Erythroblast (primary cell): ENCODE measurements at regions not wholly inside any gene's neighbourhood (a gene's known extent, or its start where the extent isn't known, plus 50 kb on each side); places are given as distances from the start of the nearest gene placed in this dataset.
"Not testable (repeated sequence)": the region's sequence is repeated elsewhere in the genome, so short reads cannot be mapped to it uniquely, and the experiment has no call there.

Experiments used
- DNase-seq, 2 experiments: peaks; one replicate each; lab custom pipeline; 2025; lab: John Stamatoyannopoulos, UW
- GATA1 ChIP-seq: IDR thresholded peaks from 2 replicates; pipeline ENCODE4 v1.6.1; 2011; ENCODE audit warnings: low read depth, mild to moderate bottlenecking, control low read depth, low read length, moderate library complexity
- POLR2A ChIP-seq: IDR thresholded peaks from 2 replicates; pipeline ENCODE4 v1.6.1; 2011; ENCODE audit warnings: mild to moderate bottlenecking, low read length

- DNase-seq: no peak
- TF ChIP-seq GATA1: no peak
- no peak for TF ChIP-seq POLR2A
Observed at GRCh38 chr4:128633067-128633466, 176.4 kb upstream of the JADE1 start.

GRCh38 chr4:128630871-128631270 lies 178.6 kb upstream of the JADE1 start:
- DNase-seq: no peak
- TF ChIP-seq POLR2A (no peak), GATA1 (no peak)

DNA sequence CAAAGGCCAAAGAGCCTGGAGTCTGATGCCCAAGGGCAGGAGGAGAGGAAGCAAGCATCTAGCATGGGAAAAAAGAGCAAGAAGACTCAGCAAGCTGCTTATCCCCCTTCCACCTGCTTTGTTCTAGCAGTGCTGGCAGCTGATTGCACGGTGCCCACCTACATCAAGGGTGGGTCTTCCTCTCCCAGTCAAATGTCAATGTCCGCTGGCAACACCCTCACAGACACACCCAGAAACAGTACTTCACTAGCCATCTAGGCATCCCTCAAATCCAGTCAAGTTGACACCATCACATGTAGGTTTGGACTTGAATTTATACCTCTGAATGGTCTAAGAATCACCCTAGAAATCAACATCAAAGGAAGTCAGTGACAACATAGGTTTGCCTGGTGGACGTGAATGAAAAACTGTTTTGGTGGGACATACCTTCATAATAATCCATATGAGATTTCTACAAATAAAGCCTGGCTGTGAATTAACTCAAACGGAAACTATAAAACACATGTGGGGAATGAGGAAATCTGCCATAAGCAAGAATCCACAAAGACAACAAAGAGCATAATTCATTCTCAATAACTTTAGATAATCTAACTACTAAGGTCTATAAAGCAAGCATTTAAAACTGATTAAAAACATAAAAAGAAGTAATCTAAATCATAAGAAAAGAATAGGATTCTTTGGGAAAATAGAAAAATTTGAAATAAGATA lies 185.8 kb upstream of the JADE1 start:
- DNase-seq: no peak
- no peak for TF ChIP-seq POLR2A
- TF ChIP-seq GATA1: no peak

GRCh38 chr4:128620279-128620965 lies 189.1 kb upstream of the JADE1 start:
- DNase-seq: not testable (repeated sequence)

GRCh38 chr4:128615197-128615596 lies 194.3 kb upstream of the JADE1 start:
- DNase-seq: no peak
- TF ChIP-seq GATA1 (no peak), POLR2A (no peak)

DNA sequence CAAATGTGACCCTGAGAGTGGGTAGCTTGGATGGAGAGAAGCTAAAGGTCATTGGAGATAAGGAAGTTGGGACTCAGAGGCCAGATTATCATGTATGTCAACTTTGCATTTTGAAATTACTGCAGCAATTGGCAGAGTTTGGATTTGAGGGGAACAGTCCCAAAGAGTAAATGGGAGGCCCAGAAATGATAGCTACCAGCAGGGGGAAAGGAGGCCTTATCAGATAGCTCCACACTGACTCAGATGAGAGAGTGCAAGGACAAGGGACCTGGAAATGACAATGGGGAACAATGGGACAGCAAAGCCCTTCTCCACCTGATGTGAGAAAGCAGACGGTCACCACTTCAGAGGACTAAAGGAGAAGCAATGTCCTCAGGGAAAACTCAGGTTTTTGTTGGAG lies 201.5 kb upstream of the JADE1 start:
- no peak for TF ChIP-seq GATA1

DNA sequence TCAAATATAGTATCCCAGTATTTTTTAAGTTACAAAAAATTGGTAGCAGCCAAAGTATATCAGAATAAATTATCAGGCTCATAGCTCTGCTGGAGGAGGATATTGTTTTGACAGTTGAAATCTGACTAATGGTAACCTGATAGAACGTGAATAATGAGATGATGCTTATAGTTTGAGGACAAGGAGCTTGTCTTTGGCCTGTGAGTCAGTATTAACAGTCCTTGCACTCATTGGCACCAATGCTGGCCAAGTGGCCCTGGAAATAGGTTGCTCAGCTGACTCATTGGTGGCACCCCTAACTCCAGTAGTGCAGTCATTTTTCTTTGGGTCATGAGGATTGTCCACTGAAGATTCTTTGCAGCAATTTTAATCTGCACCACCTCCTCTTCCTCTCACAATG lies 203.3 kb upstream of the JADE1 start:
- TF ChIP-seq GATA1 (no peak), POLR2A (no peak)
- no peak for DNase-seq

More for the DNA sequence above, 201.5 kb upstream of the JADE1 start:
- DNase-seq: peak in 1 of 2 experiments; percentile 18

GRCh38 chr4:128604840-128605239 lies 204.7 kb upstream of the JADE1 start:
- TF ChIP-seq GATA1 (no peak), POLR2A (no peak)
- peak in 1 of 2 experiments; percentile 14 for DNase-seq

DNA sequence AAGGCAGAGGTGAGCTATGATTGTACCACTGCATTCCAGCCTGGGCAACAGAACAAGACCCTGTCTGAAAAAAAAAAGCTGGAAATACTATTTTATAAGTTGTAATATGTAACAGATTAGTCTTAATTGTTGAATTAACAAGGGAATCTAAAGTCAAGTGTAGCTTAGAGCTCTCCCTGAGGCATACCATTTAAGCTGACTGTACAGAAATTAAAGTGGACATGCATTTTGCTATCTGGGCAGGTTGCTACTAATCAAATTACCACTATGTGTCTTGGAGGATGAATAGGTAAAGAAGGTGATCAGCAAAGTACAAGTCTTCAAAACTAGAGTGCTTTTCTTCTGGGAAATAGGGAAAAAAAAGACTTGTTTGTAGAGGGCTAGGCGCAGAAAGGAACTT lies 205.3 kb upstream of the JADE1 start:
- no peak for DNase-seq

DNA sequence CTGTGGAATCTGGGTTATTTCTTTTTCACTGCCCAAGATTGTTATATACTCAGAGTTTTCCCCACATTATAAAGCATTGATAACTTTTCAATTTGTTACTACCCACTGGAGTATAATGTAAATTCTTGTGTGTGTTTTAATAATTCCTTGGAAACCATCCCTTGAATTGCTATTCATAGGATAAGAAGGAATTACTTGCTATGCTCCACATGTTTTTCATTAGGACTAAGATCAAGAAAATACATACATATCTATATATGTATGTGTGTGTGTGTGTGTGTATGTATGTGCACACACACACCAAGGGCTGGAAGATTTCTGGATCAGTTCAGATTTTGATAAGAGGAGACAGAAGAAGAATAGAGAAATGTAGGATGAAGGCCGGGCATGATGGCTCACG lies 206.4 kb upstream of the JADE1 start:
- TF ChIP-seq GATA1 (no peak), POLR2A (no peak)
- DNase-seq: no peak

More for the DNA sequence above, 205.3 kb upstream of the JADE1 start:
- TF ChIP-seq POLR2A (no peak), GATA1 (no peak)

DNA sequence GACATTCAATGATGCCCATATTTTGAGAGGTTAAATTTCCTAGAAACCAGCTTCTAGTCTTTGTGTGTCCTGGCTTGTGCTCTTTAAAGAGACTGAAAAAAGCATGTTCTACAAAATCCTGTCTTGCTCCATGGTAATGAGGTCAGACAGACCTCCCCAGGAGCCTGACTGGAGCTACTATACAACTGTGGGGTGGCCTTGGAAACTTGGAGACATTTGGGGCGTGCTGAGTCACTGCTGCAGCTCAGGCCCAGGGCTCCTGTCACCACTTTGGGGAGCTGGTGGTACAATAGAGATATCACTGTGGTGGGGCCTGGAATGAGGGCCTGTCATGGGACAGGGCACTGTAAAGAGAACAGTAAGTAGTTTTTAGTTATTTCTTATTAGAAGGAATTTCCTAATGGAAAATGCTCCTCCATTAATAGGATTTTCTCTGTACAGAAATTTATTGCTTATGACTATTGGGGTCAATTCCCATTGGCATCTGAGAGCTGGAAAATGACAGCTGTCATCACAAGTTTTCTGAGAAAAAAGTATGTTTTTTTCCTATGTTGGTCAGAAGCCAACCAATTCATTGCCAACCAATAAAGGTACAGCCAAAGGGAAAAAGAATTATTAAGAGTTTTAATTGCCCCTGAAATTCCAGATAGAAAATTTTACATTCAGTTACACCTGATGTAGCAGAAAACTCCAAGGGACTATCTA lies 207.4 kb upstream of the JADE1 start:
- no peak for TF ChIP-seq POLR2A
- TF ChIP-seq GATA1: no peak
- peak; percentile 78 to 81 for DNase-seq

- TF ChIP-seq POLR2A: no peak
- TF ChIP-seq GATA1: no peak
- peak; percentile 50 to 78 for DNase-seq
Observed at GRCh38 chr4:128600996-128601871, 208.3 kb upstream of the JADE1 start.

GRCh38 chr4:128600410-128600809 lies 209.1 kb upstream of the JADE1 start:
- TF ChIP-seq GATA1 (no peak), POLR2A (no peak)
- DNase-seq: no peak

GRCh38 chr4:128597500-128597899 lies 212.0 kb upstream of the JADE1 start:
- DNase-seq: no peak
- no peak for TF ChIP-seq POLR2A
- TF ChIP-seq GATA1: no peak
